SU-DHL-6 (cell line): ENCODE measurements at regions not wholly inside any gene's neighbourhood (a gene's known extent, or its start where the extent isn't known, plus 50 kb on each side); places are given as distances from the start of the nearest gene placed in this dataset.

Experiments
- H2AFZ ChIP-seq: fragments of 200-600 bp; sonication (generic); 2 replicates; pipeline ENCODE4 v1.6.1; 2014; ENCODE audit warnings: low read depth, mild to moderate bottlenecking, moderate library complexity, mixed read lengths, antibody characterized with exemption, low read length; ENCODE audit not compliant: severe bottlenecking
- H3F3A ChIP-seq: fragments of 200-600 bp; shearing (Covaris generic); 2 replicates; pipeline ENCODE4 v1.6.0; 2016; ENCODE audit warnings: antibody characterized with exemption, mild to moderate bottlenecking; ENCODE audit not compliant: insufficient read depth
- H3K27ac ChIP-seq: fragments of 200-600 bp; sonication (generic); 2 replicates; pipeline ENCODE4 v1.5.1; 2016; ENCODE audit warnings: low read depth, mild to moderate bottlenecking, low read length, moderate library complexity, mixed read lengths
- H3K27me3 ChIP-seq: fragments of 200-600 bp; sonication (generic), shearing (Covaris generic); 2 replicates; pipeline ENCODE4 v1.6.0; 2014; ENCODE audit warnings: mild to moderate bottlenecking, low read length
- H3K36me3 ChIP-seq: fragments of 200-600 bp; sonication (generic); 2 replicates; pipeline ENCODE4 v1.6.1; 2014; ENCODE audit warnings: mild to moderate bottlenecking, low read length, mixed read lengths
- H3K4me2 ChIP-seq: fragments of 300-600, 200-600 bp; shearing (Covaris generic), sonication (generic); 2 replicates; pipeline ENCODE4 v1.6.0; 2014; ENCODE audit warnings: low read length, low read depth, mild to moderate bottlenecking; ENCODE audit not compliant: poor library complexity, severe bottlenecking
- H3K4me3 ChIP-seq: fragments of 200-600 bp; sonication (generic); 2 replicates; pipeline ENCODE4 v1.5.1; 2014; ENCODE audit warnings: antibody characterized with exemption, low read length, mild to moderate bottlenecking, mixed read lengths; ENCODE audit not compliant: insufficient read depth, poor library complexity, severe bottlenecking
- H3K79me2 ChIP-seq: fragments of 200-600 bp; sonication (generic); 2 replicates; pipeline ENCODE4 v1.6.1; 2014; ENCODE audit warnings: mild to moderate bottlenecking, low read length, moderate library complexity; ENCODE audit not compliant: insufficient read depth
- H3K9ac ChIP-seq: fragments of 200-600 bp; sonication (generic); 2 replicates; pipeline ENCODE4 v1.7.0; 2014; ENCODE audit warnings: mild to moderate bottlenecking, low read length
- H3K9me2 ChIP-seq: fragments of 200-600 bp; sonication (generic); replicated peaks from 2 replicates; pipeline ENCODE4 v1.6.1; 2014; ENCODE audit warnings: low read length; ENCODE audit not compliant: insufficient read depth
- H3K9me3 ChIP-seq: fragments of 200-600 bp; sonication (generic); 2 replicates; pipeline ENCODE4 v1.6.1; 2014; ENCODE audit warnings: low read length, mixed read lengths; ENCODE audit not compliant: insufficient read depth
- H4K20me1 ChIP-seq: fragments of 200-600 bp; sonication (generic); 2 replicates; pipeline ENCODE4 v1.6.1; 2014; ENCODE audit warnings: low read depth, mild to moderate bottlenecking, antibody characterized with exemption, low read length, moderate library complexity, mixed read lengths
- CTCF ChIP-seq: fragments of 200-600 bp; sonication (generic); IDR thresholded peaks from one replicate; pipeline ENCODE4 v1.5.1; 2017; ENCODE audit warnings: antibody characterized with exemption, mild to moderate bottlenecking, low read length, moderate library complexity; ENCODE audit not compliant: insufficient read depth, poor library complexity, severe bottlenecking
- EZH2phosphoT487 ChIP-seq: fragments of 200-600 bp; sonication (generic), shearing (Covaris generic); conservative IDR thresholded peaks from 2 replicates; pipeline ENCODE4 v1.6.1; 2018; ENCODE audit warnings: mild to moderate bottlenecking, antibody characterized with exemption, low read length, moderate library complexity, mixed read lengths

GRCh38 chr11:15861256-15861655, 495.1 kb downstream of the SOX6 start:
- no peaks in the 10 kb centered on the region for H3K9me2 ChIP-seq
- TF ChIP-seq EZH2phosphoT487 (no peak), CTCF (no peak)

GRCh38 chr11:15863411-15863810, 492.9 kb downstream of the SOX6 start:
- no peaks in the 10 kb centered on the region for H3K79me2 ChIP-seq
- no peak overlapping the region for H3K4me2 ChIP-seq
- no peak overlapping the region for H3K4me3 ChIP-seq
- H4K20me1 ChIP-seq: no peaks in the 10 kb centered on the region
- H2AFZ ChIP-seq: no peak overlapping the region
- no peaks in the 10 kb centered on the region for H3K27me3 ChIP-seq
- no peaks in the 10 kb centered on the region for H3K9me2 ChIP-seq
- no peak overlapping the region for H3K27ac ChIP-seq
- no peak overlapping the region for H3K9ac ChIP-seq
- H3F3A ChIP-seq: no peaks in the 10 kb centered on the region
- TF ChIP-seq CTCF: no peak
- H3K9me3 ChIP-seq: no peaks in the 10 kb centered on the region
- H3K36me3 ChIP-seq: no peaks in the 10 kb centered on the region

More at GRCh38 chr11:15861256-15861655, 495.1 kb downstream of the SOX6 start:
- Histone ChIP-seq H2AFZ (no peak overlapping the region), H3K9me3 (no peaks in the 10 kb centered on the region), H3K27me3 (no peaks in the 10 kb centered on the region), H3K79me2 (no peaks in the 10 kb centered on the region), H4K20me1 (no peaks in the 10 kb centered on the region), H3K36me3 (no peaks in the 10 kb centered on the region), H3K4me3 (no peak overlapping the region), H3K4me2 (no peak overlapping the region), H3F3A (no peaks in the 10 kb centered on the region), H3K27ac (no peak overlapping the region), H3K9ac (no peak overlapping the region)

- no peak overlapping the region for H2AFZ ChIP-seq
- H3K9ac ChIP-seq: no peak overlapping the region
- no peak overlapping the region for H3K27ac ChIP-seq
- H3K9me3 ChIP-seq: no peaks in the 10 kb centered on the region
- H3K27me3 ChIP-seq: no peaks in the 10 kb centered on the region
- H3K79me2 ChIP-seq: no peaks in the 10 kb centered on the region
- H3K4me3 ChIP-seq: no peak overlapping the region
- no peak for TF ChIP-seq CTCF
- TF ChIP-seq EZH2phosphoT487: no peak
- no peaks in the 10 kb centered on the region for H3F3A ChIP-seq
- no peaks in the 10 kb centered on the region for H4K20me1 ChIP-seq
- no peaks in the 10 kb centered on the region for H3K36me3 ChIP-seq
- H3K4me2 ChIP-seq: no peak overlapping the region
- H3K9me2 ChIP-seq: no peaks in the 10 kb centered on the region
These were observed 492.1 kb downstream of the SOX6 start for GRCh38 chr11:15864026-15864805.
